Stomach (tissue), 8 donors: ENCODE measurements at regions not wholly inside any gene's neighbourhood (a gene's known extent, or its start where the extent isn't known, plus 50 kb on each side); places are given as distances from the start of the nearest gene placed in this dataset.

ENCODE experiments used
- DNase-seq, 2 donors: peaks; one replicate each; pipeline versions ENCODE4 v3.0.0 to v3.0.0-alpha.2; 2013 to 2019
- H3K27ac ChIP-seq, 5 donors: fragments of 200-600 bp in 4 of 5; sonication (generic) in 4 of 5; one replicate each; pipeline ENCODE4 v1.5.1; 2013 to 2019; ENCODE audit warnings: mild to moderate bottlenecking in 1 of 5, moderate library complexity in 1 of 5
- H3K27me3 ChIP-seq, 3 donors: fragments of 200-600 bp; sonication (generic); one replicate each; pipeline ENCODE4 v1.5.1; 2017 to 2019; ENCODE audit warnings: mixed run types in 1 of 3
- H3K36me3 ChIP-seq, 4 donors: fragments of 200-600 bp; sonication (generic); 1 replicate in 3 of 4; 2 replicates in 1 of 4; pipeline ENCODE4 v1.5.1; 2016 to 2019
- H3K4me1 ChIP-seq, 4 donors: fragments of 200-600 bp; sonication (generic); one replicate each; pipeline ENCODE4 v1.5.1; 2016 to 2019
- H3K4me3 ChIP-seq, 4 donors: fragments of 200-600 bp; sonication (generic) in 3 of 4; one replicate each; pipeline ENCODE4 v1.5.1; 2016 to 2019; ENCODE audit warnings: mild to moderate bottlenecking in 1 of 4
- H3K9me3 ChIP-seq, 4 donors: fragments of 200-600 bp; sonication (generic); one replicate each; pipeline ENCODE4 v1.5.1; 2016 to 2019
- EP300 ChIP-seq: sonication (generic); formaldehyde crosslinking; IDR thresholded peaks from one replicate; pipeline ENCODE4 v1.6.1; 2017; ENCODE audit warnings: antibody characterized with exemption
- POLR2A ChIP-seq, 4 donors: fragments of 450-650 bp; IDR thresholded peaks; one replicate each; pipeline ENCODE4 v1.6.1; 2016; ENCODE audit warnings: antibody characterized with exemption in 4 of 4, control low read depth in 2 of 4, mild to moderate bottlenecking in 1 of 4, moderate library complexity in 1 of 4
- POLR2AphosphoS5 ChIP-seq, 3 donors: sonication (generic); formaldehyde crosslinking; IDR thresholded peaks; one replicate each; pipeline ENCODE4 v1.6.1; 2016; ENCODE audit warnings: antibody characterized with exemption in 3 of 3
- WGBS, 5 donors: extraction: QIAGEN DNeasy Blood & Tissue Kit in 3 of 5; methylation state at CpG; one replicate each; pipeline versions ENCODE4 v1.1.5 to v1.1.7; 2013 to 2018; 5-methylcytosine and 5-hydroxymethylcytosine counted together
- intact Hi-C: fragments of 100-400 bp; cut with DNase I; formaldehyde crosslinking; loops from one replicate; pipeline ENCODE4 v1.15.1; 2023; ENCODE audit warnings: low total_unique reads
- TF ChIP-seq, protein P1 (sequence below), 7 experiments: fragments of 450-650 bp in 4 of 7; fragments of 200-600 bp in 3 of 7; sonication (generic) in 3 of 7; IDR thresholded peaks; one replicate each; pipeline ENCODE4 v1.5.1; 2016 to 2019; ENCODE audit warnings: antibody characterized with exemption in 7 of 7, control low read depth in 2 of 7, mild to moderate bottlenecking in 1 of 7
- donor health status: healthy with polysubstance abuse.
- donor health status: Bipolar disorder and iron deficiency.
- donor health status: healthy.

DNA sequence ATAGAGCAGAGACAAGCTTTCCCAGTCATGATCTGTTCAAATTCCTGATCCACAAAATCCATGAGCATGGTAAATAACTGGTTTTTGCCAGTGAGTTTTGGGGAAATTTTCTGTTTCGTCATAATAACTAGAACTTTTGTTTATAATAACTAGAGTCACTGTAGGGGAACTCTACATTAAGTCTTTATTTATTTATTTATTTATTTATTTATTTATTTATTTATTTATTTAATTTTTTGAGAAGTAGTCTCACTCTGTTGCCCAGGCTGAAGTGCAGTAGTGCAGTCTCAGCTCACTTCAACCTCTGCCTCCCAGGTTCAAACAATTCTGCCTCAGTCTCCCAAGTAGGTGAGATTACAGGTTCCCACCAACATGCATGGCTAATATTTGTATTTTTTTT lies 1106.8 kb downstream of the AMY1C start:
- intact Hi-C loops, result no loop called here
- WGBS, 5 donors, result 86 to 93% (median 91%) methylated on average over 1 of the region's 1 CpG
- H3K4me3 ChIP-seq, result no peak overlapping the region
- H3K27ac ChIP-seq, result no peak overlapping the region
- DNase-seq, result no peak
- no peaks in the 10 kb centered on the region for H3K36me3 ChIP-seq
- TF ChIP-seq POLR2AphosphoS5 (IDR thresholded peaks at IDR 0.05) (no peak), POLR2A (IDR thresholded peaks at IDR 0.05) (no peak), EP300 (no peak)
- TF ChIP-seq, protein P1, sequence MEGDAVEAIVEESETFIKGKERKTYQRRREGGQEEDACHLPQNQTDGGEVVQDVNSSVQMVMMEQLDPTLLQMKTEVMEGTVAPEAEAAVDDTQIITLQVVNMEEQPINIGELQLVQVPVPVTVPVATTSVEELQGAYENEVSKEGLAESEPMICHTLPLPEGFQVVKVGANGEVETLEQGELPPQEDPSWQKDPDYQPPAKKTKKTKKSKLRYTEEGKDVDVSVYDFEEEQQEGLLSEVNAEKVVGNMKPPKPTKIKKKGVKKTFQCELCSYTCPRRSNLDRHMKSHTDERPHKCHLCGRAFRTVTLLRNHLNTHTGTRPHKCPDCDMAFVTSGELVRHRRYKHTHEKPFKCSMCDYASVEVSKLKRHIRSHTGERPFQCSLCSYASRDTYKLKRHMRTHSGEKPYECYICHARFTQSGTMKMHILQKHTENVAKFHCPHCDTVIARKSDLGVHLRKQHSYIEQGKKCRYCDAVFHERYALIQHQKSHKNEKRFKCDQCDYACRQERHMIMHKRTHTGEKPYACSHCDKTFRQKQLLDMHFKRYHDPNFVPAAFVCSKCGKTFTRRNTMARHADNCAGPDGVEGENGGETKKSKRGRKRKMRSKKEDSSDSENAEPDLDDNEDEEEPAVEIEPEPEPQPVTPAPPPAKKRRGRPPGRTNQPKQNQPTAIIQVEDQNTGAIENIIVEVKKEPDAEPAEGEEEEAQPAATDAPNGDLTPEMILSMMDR (IDR thresholded peaks at IDR 0.05), result no peak
- no peaks in the 10 kb centered on the region for H3K27me3 ChIP-seq
- no peaks in the 10 kb centered on the region for H3K4me1 ChIP-seq
- H3K9me3 ChIP-seq, result peaks cover 0 to 26% (median 8%) of the 10 kb centered on the region in 4 donors

DNA sequence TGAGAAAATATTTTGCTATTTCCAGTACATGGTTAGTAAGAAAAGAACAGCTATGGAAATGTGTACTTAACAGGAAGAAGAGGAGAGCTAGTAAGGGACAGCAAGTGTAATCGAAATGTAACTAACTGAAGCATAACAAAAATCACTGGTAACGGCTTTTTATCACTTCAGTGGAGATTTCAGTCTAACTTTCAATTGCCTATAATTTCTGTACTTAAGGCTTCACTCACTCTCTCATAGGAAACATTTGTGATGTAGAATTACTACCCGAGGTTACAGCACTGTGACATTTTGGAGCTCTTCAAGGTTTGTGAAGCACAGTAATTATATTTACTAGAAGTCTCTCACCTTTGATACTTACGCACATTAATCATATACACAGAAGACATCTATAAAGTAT lies 1119.1 kb downstream of the AMY1C start:
- Histone ChIP-seq H3K4me1 (no peaks in the 10 kb centered on the region), H3K27me3 (no peaks in the 10 kb centered on the region), H3K36me3 (no peaks in the 10 kb centered on the region), H3K4me3 (no peak overlapping the region), H3K9me3 (no peaks in the 10 kb centered on the region), H3K27ac (no peak overlapping the region)
- 63 to 75% (median 71%) methylated on average over 4 of the region's 4 CpGs for WGBS, 5 donors
- intact Hi-C loops, result no loop called here
- DNase-seq, result no peak
- no peak for TF ChIP-seq POLR2A (IDR thresholded peaks at IDR 0.05)

DNA sequence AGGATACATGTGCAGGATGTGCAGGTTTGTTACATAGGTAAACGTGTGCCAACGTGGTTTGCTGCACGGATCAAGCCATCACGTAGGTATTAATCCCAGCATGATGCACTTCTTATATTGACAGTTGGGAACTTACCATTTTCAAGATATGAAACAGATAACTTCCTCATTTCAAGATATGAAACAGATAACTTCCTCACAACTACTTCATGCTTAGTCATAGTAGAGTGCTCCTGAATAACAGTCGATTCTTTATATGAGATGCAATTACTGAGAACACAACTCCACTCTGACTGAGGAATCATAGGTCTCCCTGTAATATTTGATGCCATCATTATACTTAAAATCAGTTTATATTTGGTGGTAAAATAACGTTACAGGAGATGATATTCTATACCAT lies 1124.3 kb downstream of the AMY1C start:
- no peak overlapping the region for H3K4me3 ChIP-seq
- 78 to 80% (median 78%) methylated on average over 6 of the region's 6 CpGs for WGBS, 5 donors
- no peaks in the 10 kb centered on the region for H3K27me3 ChIP-seq
- H3K36me3 ChIP-seq, result no peaks in the 10 kb centered on the region
- no peak for DNase-seq
- H3K27ac ChIP-seq, result no peak overlapping the region
- no peak for TF ChIP-seq POLR2AphosphoS5 (IDR thresholded peaks at IDR 0.05)
- no peak for TF ChIP-seq EP300
- no peak for TF ChIP-seq POLR2A (IDR thresholded peaks at IDR 0.05)
- intact Hi-C loops, result no loop called here
- no peaks in the 10 kb centered on the region for H3K9me3 ChIP-seq
- H3K4me1 ChIP-seq, result no peaks in the 10 kb centered on the region

DNA sequence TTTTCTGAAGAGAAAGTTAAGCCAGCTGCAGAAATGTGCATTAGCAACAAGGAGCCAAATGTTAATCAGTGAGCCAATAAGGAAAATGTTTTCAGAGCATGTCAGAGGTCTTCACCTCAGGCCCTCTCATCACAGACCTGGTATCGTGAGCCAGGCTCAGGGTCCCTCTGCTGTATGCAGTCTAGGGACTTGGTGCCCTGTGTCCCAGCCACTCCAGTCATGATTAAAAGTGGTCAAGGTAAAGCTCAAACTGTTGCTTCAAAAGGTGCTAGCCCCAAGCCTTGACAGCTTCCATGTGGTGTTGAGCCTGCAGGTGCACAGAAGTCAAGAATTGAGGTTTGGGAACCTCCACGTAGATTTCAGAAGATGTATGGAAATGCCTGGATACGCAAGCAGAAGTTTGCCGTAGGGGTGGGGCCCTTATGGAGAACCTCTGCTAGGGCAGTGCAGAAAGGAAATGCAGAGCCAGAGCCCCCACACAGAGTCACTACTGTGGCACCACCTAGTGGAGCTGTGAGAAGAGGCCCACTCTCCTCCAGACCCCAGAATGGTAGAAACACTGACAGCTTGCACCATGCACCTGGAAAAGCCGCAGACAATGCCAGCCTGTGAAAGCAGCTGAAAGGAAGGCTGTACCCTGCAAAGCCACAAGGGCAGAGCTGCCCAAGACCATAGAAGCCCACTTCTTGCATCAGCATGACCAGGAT lies 1128.7 kb downstream of the AMY1C start:
- Histone ChIP-seq H3K4me1 (no peaks in the 10 kb centered on the region), H3K27me3 (no peaks in the 10 kb centered on the region), H3K36me3 (no peaks in the 10 kb centered on the region), H3K4me3 (no peak overlapping the region), H3K27ac (no peak overlapping the region), H3K9me3 (no peaks in the 10 kb centered on the region)
- no peak for TF ChIP-seq POLR2A (IDR thresholded peaks at IDR 0.05)
- TF ChIP-seq EP300, result no peak
- no peak for TF ChIP-seq POLR2AphosphoS5 (IDR thresholded peaks at IDR 0.05)
- TF ChIP-seq, protein P1 (IDR thresholded peaks at IDR 0.05), result no peak
- no peak for DNase-seq
- intact Hi-C loops, result no loop called here
- 38 to 63% (median 44%) methylated on average over 4 to 5 of the region's 5 CpGs for WGBS, 5 donors

DNA sequence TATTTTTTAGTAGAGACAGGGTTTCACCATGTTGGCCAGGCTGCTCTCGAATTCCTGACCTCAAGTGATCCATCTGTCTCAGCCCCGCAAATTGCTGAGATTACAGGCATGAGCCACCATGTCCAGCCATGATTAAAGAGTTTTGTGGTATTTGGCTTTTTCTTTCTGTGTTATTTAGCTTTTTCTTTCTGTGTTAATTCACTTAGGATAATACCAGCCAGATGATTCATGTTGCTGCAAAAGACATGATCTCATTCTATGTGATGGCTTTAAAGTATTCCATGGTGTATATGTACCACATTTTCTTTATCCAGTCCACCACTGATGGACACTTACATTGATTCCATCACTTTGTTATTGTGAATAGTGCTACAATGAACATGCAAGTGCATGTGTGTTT lies 1135.2 kb downstream of the AMY1C start:
- H3K27me3 ChIP-seq, result no peaks in the 10 kb centered on the region
- no peaks in the 10 kb centered on the region for H3K4me1 ChIP-seq
- 58 to 75% (median 66%) methylated on average over 2 of the region's 2 CpGs for WGBS, 5 donors
- no peak overlapping the region for H3K4me3 ChIP-seq
- DNase-seq, result no peak
- no peaks in the 10 kb centered on the region for H3K36me3 ChIP-seq
- TF ChIP-seq EP300 (no peak), POLR2AphosphoS5 (IDR thresholded peaks at IDR 0.05) (no peak), POLR2A (IDR thresholded peaks at IDR 0.05) (no peak)
- TF ChIP-seq, protein P1 (IDR thresholded peaks at IDR 0.05), result no peak
- H3K27ac ChIP-seq, result no peak overlapping the region
- intact Hi-C loops, result no loop called here
- H3K9me3 ChIP-seq, result no peaks in the 10 kb centered on the region
